HG03175 (cell line): ENCODE measurements at regions not wholly inside any gene's neighbourhood (a gene's known extent, or its start where the extent isn't known, plus 50 kb on each side); places are given as distances from the start of the nearest gene placed in this dataset.

ENCODE experiments used
- ATAC-seq: cut with Tn5 transposase; IDR thresholded peaks from one replicate; pipeline ENCODE4 v1.9.1; 2021; ENCODE audit warnings: mild to moderate bottlenecking, moderate library complexity; ENCODE audit not compliant: unreplicated experiment

DNA sequence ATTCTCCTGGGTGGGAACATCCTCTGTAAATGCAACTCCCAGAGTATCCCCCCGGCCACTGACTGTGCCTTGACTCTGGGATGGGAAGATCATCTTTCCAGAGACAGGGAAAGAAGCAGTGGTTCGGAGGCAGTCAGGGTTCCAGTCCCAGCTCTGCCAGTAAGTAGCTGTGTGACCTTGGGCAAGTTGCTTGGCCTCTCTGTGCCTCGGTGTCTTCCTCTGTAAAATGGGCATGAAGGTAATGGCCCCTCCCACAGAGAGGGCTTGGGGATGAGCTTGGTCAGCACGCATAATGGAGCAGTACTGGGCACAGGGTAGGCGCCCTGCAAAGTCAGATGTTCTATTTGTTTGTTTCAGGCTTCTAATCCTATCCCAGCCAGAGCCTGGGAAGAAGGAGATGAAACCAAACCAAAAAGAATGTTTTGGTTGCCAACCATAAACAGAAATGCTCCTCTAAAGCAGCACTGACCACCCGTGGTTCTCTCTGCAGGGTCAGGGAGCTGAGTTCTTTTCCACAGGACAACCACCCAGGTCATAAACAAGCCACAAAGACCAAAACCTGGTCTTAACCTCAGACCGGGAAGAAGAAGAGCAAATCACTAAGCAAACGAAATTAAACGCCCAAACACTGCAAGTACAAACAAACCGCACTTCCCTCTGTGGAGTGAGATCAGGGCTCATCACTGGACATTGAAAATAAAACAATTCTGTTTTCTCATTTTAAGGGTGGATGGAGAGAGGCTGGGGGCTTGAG lies 381.0 kb upstream of the SULF2 start:
- ATAC-seq, result no peak

GRCh38 chr20:48165401-48165685 lies 380.1 kb upstream of the SULF2 start:
- no peak for ATAC-seq

- no peak for ATAC-seq
These were observed 379.5 kb upstream of the SULF2 start for GRCh38 chr20:48164566-48165400.

DNA sequence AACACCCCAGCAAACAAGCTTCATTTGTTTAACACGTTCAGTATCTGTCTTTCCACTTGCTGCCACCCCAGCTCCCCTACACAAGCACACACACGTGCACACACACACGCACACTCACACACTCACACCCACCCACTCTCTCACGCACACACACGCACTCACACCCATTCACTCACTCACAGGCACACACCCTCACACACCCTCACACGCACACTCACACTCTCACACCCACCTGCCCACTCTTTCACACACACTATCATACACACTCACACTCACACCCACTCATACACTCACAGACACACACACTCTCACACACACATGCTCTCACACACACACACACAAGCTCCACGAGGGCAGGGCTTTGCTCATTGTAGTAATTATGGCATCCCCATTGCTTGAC lies 378.8 kb upstream of the SULF2 start:
- no peak for ATAC-seq

DNA sequence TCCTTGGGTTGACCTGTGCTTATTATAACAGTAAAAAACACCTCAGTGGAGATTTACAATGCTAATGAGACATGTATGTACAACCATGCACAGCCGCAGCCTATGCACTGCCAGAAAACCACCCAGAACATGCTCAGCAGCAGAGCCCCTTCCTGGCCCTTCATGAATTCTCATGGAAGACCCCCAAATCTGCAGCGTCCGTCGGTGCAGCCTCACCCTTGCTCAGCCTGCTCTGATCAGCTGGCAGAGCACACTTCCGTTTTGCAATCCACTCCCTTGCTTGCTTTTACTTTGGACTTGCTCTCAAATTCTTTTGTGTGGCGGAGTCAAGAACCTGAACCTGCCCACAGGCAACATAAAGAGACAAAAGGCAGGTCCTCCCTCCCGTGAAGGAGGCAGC lies 378.2 kb upstream of the SULF2 start:
- no peak for ATAC-seq

GRCh38 chr20:48162621-48163020 lies 377.3 kb upstream of the SULF2 start:
- ATAC-seq, result no peak

GRCh38 chr20:48159145-48160008 lies 374.1 kb upstream of the SULF2 start:
- no peak for ATAC-seq

DNA sequence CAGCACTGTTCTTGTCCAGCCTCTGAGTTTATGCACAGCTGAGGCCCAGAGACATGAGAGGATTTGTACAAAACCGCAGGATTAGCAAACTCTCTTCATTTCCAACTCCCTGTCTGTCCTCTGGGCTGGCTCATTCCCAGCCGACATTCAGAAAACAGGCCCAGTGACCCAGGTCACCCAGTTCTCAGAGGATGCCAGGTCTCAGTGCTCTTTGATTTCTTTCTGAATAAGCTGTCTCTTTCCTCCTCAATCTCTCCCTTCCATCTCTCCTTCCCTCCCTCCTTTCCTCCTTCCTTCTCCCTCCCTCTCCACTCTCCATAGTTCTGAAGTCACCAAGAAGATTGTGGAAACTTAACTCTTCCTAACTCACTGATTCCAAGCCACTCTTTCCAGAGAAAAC lies 372.7 kb upstream of the SULF2 start:
- ATAC-seq, result no peak

DNA sequence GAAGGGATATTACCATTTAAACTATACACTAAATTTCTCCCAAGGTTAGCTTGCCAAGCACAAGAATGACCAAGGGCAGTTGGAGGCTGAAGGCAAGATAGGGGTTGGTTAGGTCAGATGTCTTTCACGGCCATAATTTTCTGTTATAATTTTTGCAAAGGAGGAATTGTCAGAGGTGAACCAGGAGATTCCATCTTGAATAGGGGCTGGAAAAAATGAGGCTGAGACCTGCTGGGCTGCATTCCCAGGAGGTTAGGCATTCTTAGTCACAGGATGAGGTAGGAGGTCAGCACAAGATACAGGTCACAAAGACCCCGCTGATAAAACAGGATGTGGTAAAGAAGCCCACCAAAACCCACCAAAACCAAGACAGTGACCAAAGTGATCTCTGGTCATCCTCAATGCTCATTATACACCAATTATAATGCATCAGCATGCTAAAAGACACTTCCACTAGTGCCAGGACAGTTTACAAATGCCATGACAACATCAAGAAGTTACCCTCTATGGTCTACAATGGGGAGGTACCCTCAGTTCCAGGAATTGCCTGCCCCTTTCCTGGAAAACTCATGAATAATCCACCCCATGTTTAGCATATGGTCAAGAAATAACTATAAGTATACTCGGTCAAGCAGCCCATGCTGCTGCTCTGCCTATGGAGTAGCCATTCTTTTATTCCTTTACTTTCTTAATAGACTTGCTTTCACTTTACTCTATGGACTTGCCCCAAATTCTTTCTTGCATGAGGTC lies 371.8 kb upstream of the SULF2 start:
- no peak for ATAC-seq

GRCh38 chr20:48156521-48156920 lies 371.2 kb upstream of the SULF2 start:
- ATAC-seq, result no peak

GRCh38 chr20:48155268-48155667 lies 370.0 kb upstream of the SULF2 start:
- ATAC-seq, result no peak

DNA sequence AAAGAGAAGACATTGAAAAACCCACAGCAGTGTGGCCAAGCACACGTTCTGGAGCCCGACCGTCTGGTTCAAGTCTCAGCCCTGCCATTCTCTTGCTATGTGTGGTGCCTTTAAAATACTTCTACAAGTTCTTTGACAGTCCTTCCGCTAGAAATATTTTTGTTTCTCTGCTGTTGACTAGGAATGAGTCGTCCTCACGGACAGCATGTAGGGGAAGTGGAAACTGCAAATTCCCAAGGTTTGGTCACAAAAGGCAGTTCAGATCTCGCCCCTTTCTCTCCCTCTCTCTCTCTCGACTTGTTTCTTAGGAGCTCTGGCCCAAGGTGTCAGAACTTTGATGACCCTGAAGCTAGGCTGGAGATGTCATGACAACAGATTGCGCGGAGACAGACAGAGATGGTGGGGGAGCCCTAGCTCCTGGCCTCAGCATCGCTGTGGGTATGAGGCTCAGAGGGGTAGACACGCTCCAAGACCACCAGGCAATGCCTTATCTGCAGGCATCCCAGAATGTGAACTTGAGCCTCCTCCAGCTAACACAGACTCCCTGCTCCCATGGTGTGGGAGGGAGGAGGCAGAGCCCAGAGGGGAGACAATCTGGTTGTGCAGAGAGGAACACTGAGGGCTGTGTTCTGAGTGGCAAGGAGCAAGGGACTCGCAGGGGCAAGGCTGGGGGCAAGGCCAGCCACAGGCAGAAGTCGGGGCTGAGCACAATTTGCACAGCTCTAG lies 368.9 kb upstream of the SULF2 start:
- ATAC-seq, result no peak

GRCh38 chr20:48153523-48153922 lies 368.2 kb upstream of the SULF2 start:
- ATAC-seq, result no peak

- no peak for ATAC-seq
These were observed 367.8 kb upstream of the SULF2 start for GRCh38 chr20:48153103-48153502.

DNA sequence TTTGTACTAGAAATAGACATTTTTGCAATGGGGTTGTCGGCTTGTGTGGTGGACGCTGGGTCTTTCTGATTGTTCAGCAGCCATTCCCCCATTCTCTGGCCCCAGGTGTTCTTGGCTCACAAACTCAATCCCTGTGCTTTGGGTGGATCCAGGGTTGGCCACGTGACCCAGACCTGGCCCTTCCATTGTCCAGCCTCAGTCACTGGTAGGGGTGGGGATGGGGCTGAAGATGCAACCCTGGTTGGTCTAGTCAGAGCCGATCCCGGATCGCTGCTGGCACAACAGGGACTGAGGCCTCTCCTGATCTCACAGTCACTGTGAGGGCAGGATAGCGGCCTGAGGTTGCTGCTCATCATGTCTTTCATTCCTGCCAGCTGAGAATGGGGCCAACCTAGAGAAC lies 365.3 kb upstream of the SULF2 start:
- ATAC-seq, result no peak

DNA sequence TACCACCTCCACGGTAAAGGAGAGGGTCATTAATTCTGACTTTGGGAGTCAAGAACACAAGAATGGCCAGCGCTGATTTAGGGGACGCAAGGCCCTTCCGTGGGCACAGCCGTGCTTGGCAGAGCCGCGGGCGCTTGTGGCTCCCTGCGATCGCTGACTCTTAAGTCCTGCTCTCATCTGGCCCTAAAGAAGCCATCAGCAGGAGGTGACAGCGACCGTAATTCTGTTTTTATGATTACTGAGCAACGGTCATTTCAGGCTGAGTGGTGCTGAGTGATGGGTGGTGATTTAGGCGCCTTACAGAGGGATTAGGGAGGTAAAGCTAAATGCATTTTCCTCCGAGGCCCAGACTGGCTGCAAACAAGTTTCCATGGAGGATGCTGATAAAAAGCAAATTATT lies 364.6 kb upstream of the SULF2 start:
- ATAC-seq, result no peak

DNA sequence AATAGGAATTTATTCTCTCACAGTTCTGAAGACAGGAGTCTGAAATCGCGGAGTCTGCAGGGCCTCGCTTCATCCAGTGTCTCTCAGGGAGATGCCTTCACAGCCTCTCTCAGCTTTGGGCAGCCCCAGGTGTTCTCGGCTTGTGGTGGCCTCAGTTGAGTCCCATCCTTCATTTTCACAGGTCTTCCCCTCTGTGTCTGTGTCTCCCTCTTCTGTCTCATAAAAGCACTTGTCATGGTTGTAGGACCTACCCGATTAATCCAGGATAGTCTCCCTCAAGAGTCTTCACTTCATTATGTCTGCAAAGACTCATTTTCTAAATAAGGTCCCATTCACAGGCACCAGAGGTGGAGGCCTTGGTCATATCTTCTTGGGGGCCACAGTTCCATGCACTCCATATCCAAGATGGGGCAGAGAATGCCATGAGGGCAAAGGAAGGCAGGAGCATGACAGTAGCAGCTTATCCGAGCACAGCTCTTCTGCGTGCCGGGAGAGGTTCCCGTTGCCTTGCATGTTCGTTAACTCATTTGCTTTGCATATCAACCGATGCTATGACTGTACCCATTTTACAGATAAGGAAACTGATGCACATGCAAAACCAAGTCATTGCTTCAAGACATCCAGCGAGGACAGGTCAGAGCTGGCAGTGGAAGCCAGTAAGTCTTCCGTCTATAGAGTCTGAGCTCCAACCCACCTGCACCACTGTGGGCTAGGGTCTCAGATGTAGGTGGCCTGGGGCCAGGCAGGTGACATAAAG lies 363.8 kb upstream of the SULF2 start:
- ATAC-seq, result no peak

GRCh38 chr20:48148020-48148419 lies 362.7 kb upstream of the SULF2 start:
- ATAC-seq, result no peak

GRCh38 chr20:48147311-48147710 lies 362.0 kb upstream of the SULF2 start:
- no peak for ATAC-seq

DNA sequence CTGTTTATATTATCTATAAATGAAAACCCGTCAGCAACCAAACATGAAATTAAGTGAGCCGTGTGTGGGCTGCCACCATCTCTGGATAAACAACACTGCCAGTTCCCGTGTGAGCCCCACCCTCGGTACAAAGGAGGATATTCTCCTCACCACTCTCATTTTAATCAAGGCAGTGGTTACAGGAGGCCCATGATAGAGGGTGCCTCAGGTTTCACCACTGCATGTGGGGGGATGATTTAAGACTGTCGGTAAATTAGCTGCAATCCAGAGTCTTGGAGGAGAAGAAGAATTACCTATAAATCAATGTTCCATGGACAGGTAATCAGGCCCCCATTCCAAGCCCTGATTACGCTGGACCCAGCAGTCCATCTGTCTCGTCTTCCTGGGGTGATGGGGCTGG lies 361.6 kb upstream of the SULF2 start:
- ATAC-seq, result no peak
